ENCODE measurements at regions not wholly inside any gene's neighbourhood (a gene's known extent, or its start where the extent isn't known, plus 50 kb on each side); places are given as distances from the start of the nearest gene placed in this dataset.

DNA sequence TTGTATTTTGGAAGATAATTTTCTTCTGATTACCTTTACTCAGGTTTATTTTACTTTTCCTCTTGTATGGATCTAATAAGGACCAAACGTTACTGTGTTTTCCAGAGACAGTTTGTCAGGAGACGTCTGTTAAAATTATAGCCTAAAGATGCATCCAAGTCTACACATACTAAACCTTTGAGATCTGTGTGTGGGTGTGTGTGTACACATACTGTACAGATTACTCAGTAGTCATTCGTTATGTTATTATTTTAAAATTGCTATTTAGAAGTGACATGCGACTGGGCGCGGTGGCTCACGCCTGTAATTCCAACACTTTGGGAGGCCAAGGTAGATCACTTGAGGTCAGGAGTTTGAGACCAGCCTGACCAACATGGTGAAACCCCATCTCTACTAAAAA, 51.6 kb upstream of the CNTLN start:
- ChIA-PET POLR2A (no interaction called here), CTCF (no interaction called here)
- Histone ChIP-seq H3K4me1 (ENCODE audit: insufficient read depth, low read length) (no peaks in the 10 kb centered on the region), H3K27ac (ENCODE audit: low read depth in 1 of 2, low read length in 2 of 2) (no peak overlapping the region), H3K4me3 (ENCODE audit: low read length) (no peak overlapping the region), H3K27me3 (ENCODE audit: control insufficient read depth in 1 of 2, insufficient read depth in 2 of 2, low read length in 2 of 2) (no peaks in the 10 kb centered on the region), H3K9me3 (ENCODE audit: control insufficient read depth in 1 of 2, insufficient read depth in 1 of 2, low read length in 2 of 2) (peaks cover 0 to 7% of the 10 kb centered on the region in 2 experiments), H3K36me3 (ENCODE audit: insufficient read depth, low read length) (no peaks in the 10 kb centered on the region)
- H3K36me3 Mint-ChIP-seq (ENCODE audit: low read depth), result no peaks in the 10 kb centered on the region
- H3K4me3 Mint-ChIP-seq, result no peak overlapping the region
- intact Hi-C loops (cut with DNase I, micrococcal nuclease), result no loop called here
- no peak overlapping the region for H3K27ac Mint-ChIP-seq
- TF ChIP-seq, protein P1, sequence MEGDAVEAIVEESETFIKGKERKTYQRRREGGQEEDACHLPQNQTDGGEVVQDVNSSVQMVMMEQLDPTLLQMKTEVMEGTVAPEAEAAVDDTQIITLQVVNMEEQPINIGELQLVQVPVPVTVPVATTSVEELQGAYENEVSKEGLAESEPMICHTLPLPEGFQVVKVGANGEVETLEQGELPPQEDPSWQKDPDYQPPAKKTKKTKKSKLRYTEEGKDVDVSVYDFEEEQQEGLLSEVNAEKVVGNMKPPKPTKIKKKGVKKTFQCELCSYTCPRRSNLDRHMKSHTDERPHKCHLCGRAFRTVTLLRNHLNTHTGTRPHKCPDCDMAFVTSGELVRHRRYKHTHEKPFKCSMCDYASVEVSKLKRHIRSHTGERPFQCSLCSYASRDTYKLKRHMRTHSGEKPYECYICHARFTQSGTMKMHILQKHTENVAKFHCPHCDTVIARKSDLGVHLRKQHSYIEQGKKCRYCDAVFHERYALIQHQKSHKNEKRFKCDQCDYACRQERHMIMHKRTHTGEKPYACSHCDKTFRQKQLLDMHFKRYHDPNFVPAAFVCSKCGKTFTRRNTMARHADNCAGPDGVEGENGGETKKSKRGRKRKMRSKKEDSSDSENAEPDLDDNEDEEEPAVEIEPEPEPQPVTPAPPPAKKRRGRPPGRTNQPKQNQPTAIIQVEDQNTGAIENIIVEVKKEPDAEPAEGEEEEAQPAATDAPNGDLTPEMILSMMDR (IDR thresholded peaks at IDR 0.05), result no peak
- H3K27me3 Mint-ChIP-seq, result no peaks in the 10 kb centered on the region
- no peaks in the 10 kb centered on the region for H3K4me1 Mint-ChIP-seq (ENCODE audit: low read depth)
- DNase-seq (no peak), ATAC-seq (ENCODE audit: poor library complexity) (no peak)
- H3K9me3 Mint-ChIP-seq, result no peaks in the 10 kb centered on the region

DNA sequence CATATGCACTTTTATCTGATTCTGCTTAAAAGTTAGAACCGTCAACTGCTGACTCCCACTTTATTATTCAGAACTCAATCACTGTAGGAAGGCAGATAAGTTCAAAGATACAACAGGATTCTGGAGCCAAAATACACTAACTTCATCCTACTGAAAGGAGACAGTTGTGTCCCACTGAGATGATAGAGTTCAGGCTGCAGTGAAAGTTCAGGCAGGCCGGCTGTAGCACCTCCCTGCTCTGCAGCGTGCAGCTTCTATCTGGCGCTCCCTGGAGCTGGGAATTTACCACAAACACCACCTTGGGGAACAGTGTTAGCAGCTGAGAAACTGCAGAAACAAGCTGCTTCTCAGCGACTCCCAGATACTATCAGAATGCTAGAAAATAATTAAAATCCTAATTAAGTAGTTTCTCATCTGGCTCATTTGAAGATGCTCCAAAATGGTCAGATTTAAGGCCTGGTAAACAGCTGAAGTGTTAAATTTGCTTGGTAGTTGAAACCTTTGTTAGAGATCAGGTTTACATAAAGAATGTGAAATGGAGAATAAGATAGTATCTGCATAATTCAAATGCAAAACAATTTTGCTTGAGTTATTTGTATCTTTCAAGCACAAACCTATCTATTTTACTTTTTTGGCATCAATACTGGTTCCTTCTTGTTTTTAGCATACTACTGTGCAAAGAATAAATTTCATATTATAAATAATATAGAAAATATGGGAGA, 52.3 kb upstream of the CNTLN start:
- no peak overlapping the region for H3K27ac ChIP-seq (ENCODE audit: low read depth in 1 of 2, low read length in 2 of 2)
- DNase-seq (no peak), ATAC-seq (ENCODE audit: poor library complexity) (no peak)
- H3K27me3 ChIP-seq (ENCODE audit: control insufficient read depth in 1 of 2, insufficient read depth in 2 of 2, low read length in 2 of 2), result no peaks in the 10 kb centered on the region
- no peaks in the 10 kb centered on the region for H3K4me1 Mint-ChIP-seq (ENCODE audit: low read depth)
- intact Hi-C loops (cut with DNase I, micrococcal nuclease), result no loop called here
- no peak overlapping the region for H3K4me3 Mint-ChIP-seq
- H3K36me3 ChIP-seq (ENCODE audit: insufficient read depth, low read length), result no peaks in the 10 kb centered on the region
- H3K27me3 Mint-ChIP-seq, result no peaks in the 10 kb centered on the region
- H3K4me1 ChIP-seq (ENCODE audit: insufficient read depth, low read length), result no peaks in the 10 kb centered on the region
- CTCF ChIA-PET, result no interaction called here
- H3K4me3 ChIP-seq (ENCODE audit: low read length), result no peak overlapping the region
- H3K9me3 Mint-ChIP-seq, result no peaks in the 10 kb centered on the region
- TF ChIP-seq, protein P1 (IDR thresholded peaks at IDR 0.05), result no peak
- no peaks in the 10 kb centered on the region for H3K36me3 Mint-ChIP-seq (ENCODE audit: low read depth)
- POLR2A ChIA-PET, result no interaction called here
- no peak overlapping the region for H3K27ac Mint-ChIP-seq
- H3K9me3 ChIP-seq (ENCODE audit: control insufficient read depth in 1 of 2, insufficient read depth in 1 of 2, low read length in 2 of 2), result peaks cover 0 to 7% of the 10 kb centered on the region in 2 experiments

DNA sequence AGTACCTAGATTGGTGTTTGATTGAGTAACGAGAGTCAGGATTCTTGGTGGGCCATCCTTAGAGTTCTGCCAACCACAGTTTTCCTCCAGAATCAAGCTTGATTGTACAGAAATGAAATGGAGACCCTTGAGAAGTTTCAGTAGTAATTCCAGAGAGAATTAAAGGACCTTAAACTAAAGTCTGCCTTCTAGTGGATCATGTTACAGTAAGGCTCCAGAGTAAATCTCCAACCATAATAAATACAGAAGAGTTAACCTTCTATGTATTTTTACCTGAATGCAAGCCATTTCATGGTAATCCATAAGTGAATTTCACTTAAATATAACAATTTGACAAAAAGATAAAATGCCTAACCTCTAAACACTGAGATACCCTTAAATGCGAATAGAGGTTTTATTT, 53.0 kb upstream of the CNTLN start:
- Mint-ChIP-seq H3K4me1 (ENCODE audit: low read depth) (no peaks in the 10 kb centered on the region), H3K36me3 (ENCODE audit: low read depth) (no peaks in the 10 kb centered on the region), H3K27ac (no peak overlapping the region), H3K9me3 (no peaks in the 10 kb centered on the region), H3K4me3 (no peak overlapping the region), H3K27me3 (no peaks in the 10 kb centered on the region)
- Histone ChIP-seq H3K36me3 (ENCODE audit: insufficient read depth, low read length) (no peaks in the 10 kb centered on the region), H3K27me3 (ENCODE audit: control insufficient read depth in 1 of 2, insufficient read depth in 2 of 2, low read length in 2 of 2) (no peaks in the 10 kb centered on the region), H3K27ac (ENCODE audit: low read depth in 1 of 2, low read length in 2 of 2) (no peak overlapping the region), H3K9me3 (ENCODE audit: control insufficient read depth in 1 of 2, insufficient read depth in 1 of 2, low read length in 2 of 2) (peaks cover 0 to 7% of the 10 kb centered on the region in 2 experiments), H3K4me3 (ENCODE audit: low read length) (no peak overlapping the region), H3K4me1 (ENCODE audit: insufficient read depth, low read length) (no peaks in the 10 kb centered on the region)
- ChIA-PET CTCF (no interaction called here), POLR2A (no interaction called here)
- DNase-seq, result no peak
- intact Hi-C loops (cut with DNase I, micrococcal nuclease), result no loop called here
- TF ChIP-seq, protein P1 (IDR thresholded peaks at IDR 0.05), result no peak
- ATAC-seq (ENCODE audit: poor library complexity), result no peak
